ENCODE measurements at regions not wholly inside any gene's neighbourhood (a gene's known extent, or its start where the extent isn't known, plus 50 kb on each side); places are given as distances from the start of the nearest gene placed in this dataset.

GRCh38 chr11:120022617-120023016 is 115.3 kb downstream of the TRIM29 start:
- no peak for DNase-seq (ENCODE audit: low read depth, low spot score)
- in situ Hi-C loops (cut with HindIII; ENCODE audit: low pct_unique_long_range_greater_than_20kb, low sequenced_read_pairs): no loop called here

DNA sequence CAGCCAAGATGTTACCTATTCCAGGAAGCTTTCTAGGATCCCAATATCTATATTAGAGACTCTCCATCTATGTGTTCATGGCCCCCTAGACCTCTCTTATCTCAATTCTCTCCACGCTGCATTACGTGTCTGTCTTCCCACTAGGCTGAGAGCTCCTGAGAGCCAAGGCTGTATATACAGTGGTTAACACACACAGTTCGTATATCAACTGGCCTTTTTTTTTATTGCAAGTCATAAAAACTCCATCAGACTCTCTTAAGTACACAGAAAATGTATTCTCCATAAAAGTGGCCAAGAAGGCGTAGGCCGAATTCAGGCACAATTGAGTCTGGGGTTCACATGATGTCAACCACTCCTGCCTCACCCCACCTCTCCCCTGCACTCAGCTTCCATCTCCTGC is 115.9 kb downstream of the TRIM29 start:
- in situ Hi-C loops (cut with HindIII; ENCODE audit: low pct_unique_long_range_greater_than_20kb, low sequenced_read_pairs): no loop called here
- no peak for DNase-seq (ENCODE audit: low read depth, low spot score)

- no peak for DNase-seq (ENCODE audit: low read depth, low spot score)
- in situ Hi-C loops (cut with HindIII; ENCODE audit: low pct_unique_long_range_greater_than_20kb, low sequenced_read_pairs): no loop called here
These were observed 116.4 kb downstream of the TRIM29 start for GRCh38 chr11:120021391-120021953.

DNA sequence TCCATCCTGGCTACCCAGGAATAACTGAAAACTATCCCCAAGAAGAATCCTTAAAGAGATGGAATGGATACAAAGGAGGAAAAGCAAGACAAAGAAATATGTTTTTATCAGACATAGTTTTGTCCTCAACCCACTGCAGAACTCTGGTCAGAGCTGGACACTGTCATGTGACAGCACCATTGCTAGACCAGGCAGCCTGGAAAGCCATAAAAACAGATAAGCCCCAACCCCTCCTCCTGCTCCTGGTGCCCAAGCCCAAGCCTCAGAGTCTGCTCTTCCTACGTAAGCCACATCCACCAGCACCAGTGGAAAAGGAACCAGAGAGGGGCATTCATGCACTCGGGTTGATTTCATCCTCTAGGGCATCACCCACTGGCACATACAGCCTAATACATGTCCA is 116.9 kb downstream of the TRIM29 start:
- in situ Hi-C loops (cut with HindIII; ENCODE audit: low pct_unique_long_range_greater_than_20kb, low sequenced_read_pairs): no loop called here
- DNase-seq (ENCODE audit: low read depth, low spot score): no peak

DNA sequence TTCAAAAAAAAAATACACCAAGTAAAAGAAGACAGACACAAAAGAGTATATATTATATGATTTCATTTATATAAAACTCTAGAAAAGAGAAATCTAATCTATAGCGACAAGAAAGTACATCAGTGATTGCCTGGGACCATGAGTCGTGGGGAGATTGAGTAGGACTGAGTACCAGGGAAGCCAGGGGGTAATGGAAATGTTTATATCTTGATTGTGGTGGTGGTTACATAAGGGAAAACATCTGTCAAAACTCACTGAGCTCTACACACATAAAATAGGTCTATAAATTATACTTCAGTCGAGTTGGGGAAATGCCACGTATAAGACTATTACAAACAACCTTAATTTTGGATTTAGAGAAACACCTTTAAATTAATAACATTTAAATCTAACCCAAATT is 117.4 kb downstream of the TRIM29 start:
- DNase-seq (ENCODE audit: low read depth, low spot score): no peak
- in situ Hi-C loops (cut with HindIII; ENCODE audit: low pct_unique_long_range_greater_than_20kb, low sequenced_read_pairs): no loop called here

GRCh38 chr11:120019191-120019590 is 118.7 kb downstream of the TRIM29 start:
- DNase-seq (ENCODE audit: low read depth, low spot score): no peak
- in situ Hi-C loops (cut with HindIII; ENCODE audit: low pct_unique_long_range_greater_than_20kb, low sequenced_read_pairs): no loop called here

GRCh38 chr11:120017582-120018150 is 120.2 kb downstream of the TRIM29 start:
- in situ Hi-C loops (cut with HindIII; ENCODE audit: low pct_unique_long_range_greater_than_20kb, low sequenced_read_pairs): no loop called here
- DNase-seq (ENCODE audit: low read depth, low spot score): no peak

- DNase-seq (ENCODE audit: low read depth, low spot score): peak; percentile 60
- in situ Hi-C loops (cut with HindIII; ENCODE audit: low pct_unique_long_range_greater_than_20kb, low sequenced_read_pairs): no loop called here
These were observed 124.3 kb downstream of the TRIM29 start for GRCh38 chr11:120013325-120014250.

GRCh38 chr11:120012245-120012644 is 125.7 kb downstream of the TRIM29 start:
- no peak for DNase-seq (ENCODE audit: low read depth, low spot score)
- in situ Hi-C loops (cut with HindIII; ENCODE audit: low pct_unique_long_range_greater_than_20kb, low sequenced_read_pairs): no loop called here

DNA sequence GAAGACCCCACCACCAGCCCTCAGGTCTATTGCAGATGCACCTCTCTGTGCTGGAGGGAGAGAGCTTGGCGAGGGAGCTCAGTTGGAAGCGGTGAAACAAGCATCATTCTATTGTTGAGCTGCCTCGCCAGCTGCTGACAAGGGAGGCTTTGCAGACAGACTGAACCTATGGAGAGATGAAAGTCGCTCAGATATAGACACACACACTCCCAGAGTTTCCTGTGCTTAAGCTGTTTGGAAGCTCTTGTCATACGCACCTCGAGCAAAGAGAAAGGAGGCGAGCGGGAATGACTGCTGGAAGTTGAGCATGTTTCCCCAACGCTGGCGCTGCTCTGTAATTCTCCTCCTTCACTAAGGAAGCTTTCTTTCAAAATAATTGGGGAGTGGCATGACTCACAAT is 126.1 kb downstream of the TRIM29 start:
- no peak for DNase-seq (ENCODE audit: low read depth, low spot score)
- in situ Hi-C loops (cut with HindIII; ENCODE audit: low pct_unique_long_range_greater_than_20kb, low sequenced_read_pairs): no loop called here

- DNase-seq (ENCODE audit: low read depth, low spot score): no peak
- in situ Hi-C loops (cut with HindIII; ENCODE audit: low pct_unique_long_range_greater_than_20kb, low sequenced_read_pairs): no loop called here
These were observed 127.1 kb downstream of the TRIM29 start for GRCh38 chr11:120010775-120011174.

GRCh38 chr11:120009938-120010337 is 128.0 kb downstream of the TRIM29 start:
- in situ Hi-C loops (cut with HindIII; ENCODE audit: low pct_unique_long_range_greater_than_20kb, low sequenced_read_pairs): no loop called here
- DNase-seq (ENCODE audit: low read depth, low spot score): no peak

DNA sequence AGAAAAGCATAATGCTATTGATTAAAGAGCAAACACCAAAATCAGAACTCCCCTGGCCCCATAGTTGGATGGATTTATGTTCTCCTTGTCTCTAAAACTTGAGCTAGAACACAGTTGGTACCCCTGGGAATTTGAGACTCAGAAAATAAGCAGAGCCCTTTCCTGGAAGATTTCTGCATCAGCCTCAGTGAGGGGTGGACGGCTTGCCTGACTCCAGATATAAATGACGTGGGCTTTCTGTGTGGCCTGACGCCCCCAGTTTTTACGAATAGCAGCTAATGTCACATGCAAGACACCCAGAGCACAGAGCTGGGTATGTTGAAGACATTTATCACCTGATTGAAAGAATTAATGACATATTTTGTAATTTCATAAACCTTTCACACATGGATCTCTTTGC is 130.8 kb downstream of the TRIM29 start:
- in situ Hi-C loops (cut with HindIII; ENCODE audit: low pct_unique_long_range_greater_than_20kb, low sequenced_read_pairs): no loop called here
- DNase-seq (ENCODE audit: low read depth, low spot score): no peak

DNA sequence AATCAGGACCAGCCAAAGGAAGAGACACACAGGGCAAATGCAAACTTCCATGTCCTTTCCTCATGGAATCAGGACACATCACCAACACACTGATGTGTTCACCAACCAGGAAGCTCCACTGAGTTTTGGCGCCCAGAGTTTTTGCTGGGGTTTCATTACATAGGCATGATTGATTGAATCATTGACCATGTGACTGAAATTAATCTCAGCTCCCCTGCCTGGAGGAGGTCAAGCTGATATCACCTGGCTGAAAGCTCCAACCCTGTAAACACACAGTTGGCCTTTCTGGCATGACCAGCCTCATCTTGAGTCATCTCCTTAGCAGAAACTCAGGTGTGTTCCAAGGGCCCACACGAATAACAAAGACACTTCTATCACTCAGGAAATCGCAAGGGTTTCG is 133.2 kb downstream of the TRIM29 start:
- DNase-seq (ENCODE audit: low read depth, low spot score): no peak
- in situ Hi-C loops (cut with HindIII; ENCODE audit: low pct_unique_long_range_greater_than_20kb, low sequenced_read_pairs): no loop called here

GRCh38 chr11:120001178-120002090 is 136.5 kb downstream of the TRIM29 start:
- in situ Hi-C loops (cut with HindIII; ENCODE audit: low pct_unique_long_range_greater_than_20kb, low sequenced_read_pairs): no loop called here
- no peak for DNase-seq (ENCODE audit: low read depth, low spot score)

GRCh38 chr11:119999220-119999619 is 138.7 kb downstream of the TRIM29 start:
- in situ Hi-C loops (cut with HindIII; ENCODE audit: low pct_unique_long_range_greater_than_20kb, low sequenced_read_pairs): no loop called here

GRCh38 chr11:119996556-119996955 is 141.4 kb downstream of the TRIM29 start:
- in situ Hi-C loops (cut with HindIII; ENCODE audit: low pct_unique_long_range_greater_than_20kb, low sequenced_read_pairs): no loop called here
- DNase-seq (ENCODE audit: low read depth, low spot score): no peak

More at GRCh38 chr11:119999220-119999619, 138.7 kb downstream of the TRIM29 start:
- DNase-seq (ENCODE audit: low read depth, low spot score): no peak
